Upper lobe of left lung (tissue), 6 donors: ENCODE measurements at regions not wholly inside any gene's neighbourhood (a gene's known extent, or its start where the extent isn't known, plus 50 kb on each side); places are given as distances from the start of the nearest gene placed in this dataset.

Experiments
- ATAC-seq, 2 donors: fragments of 200-7000 bp; cut with Tn5 transposase; one replicate each; pipeline ENCODE4 v1.9.1; 2022; ENCODE audit warnings: mild to moderate bottlenecking in 2 of 2, moderate library complexity in 2 of 2; ENCODE audit not compliant: low FRiP score in 2 of 2
- DNase-seq, 2 donors: peaks; one replicate each; pipeline ENCODE4 v3.0.0-alpha.2; 2019 to 2020
- H3K27ac ChIP-seq, 4 donors: fragments of 200-600 bp; sonication (generic); one replicate each; pipeline ENCODE4 v1.5.1; 2016 to 2019
- H3K27me3 ChIP-seq, 4 donors: fragments of 200-600 bp; sonication (generic); one replicate each; pipeline ENCODE4 v1.5.1; 2017 to 2019
- H3K36me3 ChIP-seq, 4 donors: fragments of 200-600 bp; sonication (generic); one replicate each; pipeline ENCODE4 v1.5.1; 2016 to 2019
- H3K4me1 ChIP-seq, 4 donors: fragments of 200-600 bp; sonication (generic); one replicate each; pipeline ENCODE4 v1.5.1; 2018 to 2019
- H3K4me3 ChIP-seq, 4 donors: fragments of 200-600 bp; sonication (generic); one replicate each; pipeline ENCODE4 v1.5.1; 2017 to 2019; ENCODE audit warnings: mild to moderate bottlenecking in 2 of 4, moderate library complexity in 1 of 4
- H3K9me3 ChIP-seq, 4 donors: fragments of 200-600 bp; sonication (generic); one replicate each; pipeline ENCODE4 v1.5.1; 2018 to 2019
- EP300 ChIP-seq, 4 donors: sonication (generic); formaldehyde crosslinking; IDR thresholded peaks; one replicate each; pipeline ENCODE4 v1.5.1; 2017; ENCODE audit warnings: antibody characterized with exemption in 4 of 4, control low read depth in 2 of 4
- POLR2A ChIP-seq, 4 donors: fragments of 450-650 bp; IDR thresholded peaks; one replicate each; pipeline ENCODE4 v1.5.1; 2016 to 2017; ENCODE audit warnings: antibody characterized with exemption in 4 of 4, mild to moderate bottlenecking in 2 of 4
- POLR2AphosphoS5 ChIP-seq, 2 donors: sonication (generic); formaldehyde crosslinking; IDR thresholded peaks; one replicate each; pipeline ENCODE4 v1.5.1; 2017; ENCODE audit warnings: antibody characterized with exemption in 2 of 2
- WGBS, 2 donors: methylation state at CpG; one replicate each; pipeline ENCODE4 v1.1.5; 2017 to 2018; 5-methylcytosine and 5-hydroxymethylcytosine counted together
- TF ChIP-seq, protein P1 (sequence below), 6 experiments: fragments of 450-650 bp in 4 of 6; fragments of 200-600 bp in 2 of 6; sonication (generic) in 2 of 6; IDR thresholded peaks; one replicate each; pipeline ENCODE4 v1.5.1; 2016 to 2019; ENCODE audit warnings: antibody characterized with exemption in 6 of 6
- donor health status: DM: no; HTN: no; CAD: no; lungs with moderate emphysema.
- donor health status: DM: no; HTN: yes; CAD: no; lungs with severe emphysema.

DNA sequence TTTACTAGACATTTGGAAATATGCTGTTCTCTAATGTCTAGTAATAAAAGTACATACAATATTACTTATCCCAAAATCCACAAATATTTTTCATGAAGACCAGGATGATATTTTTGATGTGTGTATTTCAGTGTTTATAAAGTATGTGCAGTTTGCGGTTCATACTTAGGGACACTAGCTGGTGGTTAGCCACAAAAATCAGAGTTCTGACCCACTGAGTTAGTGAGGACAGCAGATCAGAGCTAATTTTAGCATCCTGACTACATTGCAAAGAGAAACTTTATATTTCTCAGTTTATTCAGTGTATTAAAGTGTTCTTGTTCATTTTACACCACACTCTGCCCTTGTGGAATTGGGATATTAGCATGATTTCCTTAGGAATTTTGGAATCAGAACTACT lies 655.3 kb downstream of the HTR1A start:
- DNase-seq, result no peak

DNA sequence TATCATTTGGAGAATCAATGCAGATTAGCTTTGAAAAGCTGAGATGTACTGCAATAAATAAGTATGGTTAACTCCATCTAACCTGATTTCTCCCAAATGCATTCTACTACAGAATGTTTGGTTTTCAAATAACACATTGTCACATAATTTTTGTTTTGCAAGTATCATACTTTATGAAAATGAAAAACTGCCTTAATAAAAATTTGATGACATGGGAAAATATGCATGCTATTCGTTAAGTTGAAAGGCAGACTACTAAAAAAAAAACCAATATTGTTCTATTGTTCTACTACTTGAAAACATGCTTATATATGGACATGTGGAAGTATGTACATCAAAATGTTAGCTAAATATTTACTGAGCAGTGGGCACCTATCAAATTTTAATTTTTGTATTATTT lies 668.9 kb downstream of the HTR1A start:
- Histone ChIP-seq H3K4me1 (no peaks in the 10 kb centered on the region), H3K27me3 (no peaks in the 10 kb centered on the region), H3K27ac (no peak overlapping the region), H3K4me3 (no peak overlapping the region), H3K36me3 (no peaks in the 10 kb centered on the region), H3K9me3 (no peaks in the 10 kb centered on the region)
- no peak for TF ChIP-seq EP300 (IDR thresholded peaks at IDR 0.05)
- TF ChIP-seq, protein P1, sequence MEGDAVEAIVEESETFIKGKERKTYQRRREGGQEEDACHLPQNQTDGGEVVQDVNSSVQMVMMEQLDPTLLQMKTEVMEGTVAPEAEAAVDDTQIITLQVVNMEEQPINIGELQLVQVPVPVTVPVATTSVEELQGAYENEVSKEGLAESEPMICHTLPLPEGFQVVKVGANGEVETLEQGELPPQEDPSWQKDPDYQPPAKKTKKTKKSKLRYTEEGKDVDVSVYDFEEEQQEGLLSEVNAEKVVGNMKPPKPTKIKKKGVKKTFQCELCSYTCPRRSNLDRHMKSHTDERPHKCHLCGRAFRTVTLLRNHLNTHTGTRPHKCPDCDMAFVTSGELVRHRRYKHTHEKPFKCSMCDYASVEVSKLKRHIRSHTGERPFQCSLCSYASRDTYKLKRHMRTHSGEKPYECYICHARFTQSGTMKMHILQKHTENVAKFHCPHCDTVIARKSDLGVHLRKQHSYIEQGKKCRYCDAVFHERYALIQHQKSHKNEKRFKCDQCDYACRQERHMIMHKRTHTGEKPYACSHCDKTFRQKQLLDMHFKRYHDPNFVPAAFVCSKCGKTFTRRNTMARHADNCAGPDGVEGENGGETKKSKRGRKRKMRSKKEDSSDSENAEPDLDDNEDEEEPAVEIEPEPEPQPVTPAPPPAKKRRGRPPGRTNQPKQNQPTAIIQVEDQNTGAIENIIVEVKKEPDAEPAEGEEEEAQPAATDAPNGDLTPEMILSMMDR (IDR thresholded peaks at IDR 0.05), result no peak
- no peak for TF ChIP-seq POLR2A (IDR thresholded peaks at IDR 0.05)
- TF ChIP-seq POLR2AphosphoS5 (IDR thresholded peaks at IDR 0.05), result no peak
- ATAC-seq, result no peak
- DNase-seq, result no peak
- 60 to 67% methylated on average over 1 of the region's 1 CpG for WGBS, 2 donors

More for the DNA sequence above, 655.3 kb downstream of the HTR1A start:
- H3K27me3 ChIP-seq, result no peaks in the 10 kb centered on the region
- no peak overlapping the region for H3K27ac ChIP-seq
- no peaks in the 10 kb centered on the region for H3K9me3 ChIP-seq
- ATAC-seq, result no peak
- no peaks in the 10 kb centered on the region for H3K36me3 ChIP-seq
- H3K4me3 ChIP-seq, result no peak overlapping the region
- 93 to 94% methylated on average over 1 of the region's 1 CpG for WGBS, 2 donors
- TF ChIP-seq POLR2A (IDR thresholded peaks at IDR 0.05), result no peak
- TF ChIP-seq EP300 (IDR thresholded peaks at IDR 0.05), result no peak
- TF ChIP-seq, protein P1 (IDR thresholded peaks at IDR 0.05), result no peak
- TF ChIP-seq POLR2AphosphoS5 (IDR thresholded peaks at IDR 0.05), result no peak
- H3K4me1 ChIP-seq, result no peaks in the 10 kb centered on the region

DNA sequence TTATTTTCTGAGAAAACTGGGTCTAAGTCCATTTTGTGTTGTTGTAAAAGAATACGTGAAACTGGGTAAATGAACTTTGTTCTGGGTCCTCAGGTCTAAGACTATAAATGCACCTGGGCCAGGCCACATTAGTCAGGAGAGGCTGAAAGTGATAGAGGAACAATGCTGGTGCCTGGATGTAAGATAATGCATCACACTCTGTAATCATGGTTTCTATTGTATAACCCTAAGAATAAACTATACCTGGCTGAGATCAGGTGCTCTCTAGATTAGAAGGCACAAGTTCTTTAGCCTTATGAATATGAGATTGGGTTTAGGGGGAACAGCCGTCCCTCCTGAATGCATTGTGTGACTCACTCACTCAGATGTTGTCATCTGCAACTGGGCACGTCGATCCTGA lies 675.5 kb downstream of the HTR1A start:
- H3K27ac ChIP-seq, result no peak overlapping the region
- no peaks in the 10 kb centered on the region for H3K36me3 ChIP-seq
- ATAC-seq (no peak), DNase-seq (no peak)
- H3K4me1 ChIP-seq, result no peaks in the 10 kb centered on the region
- no peaks in the 10 kb centered on the region for H3K27me3 ChIP-seq
- no peak for TF ChIP-seq POLR2A (IDR thresholded peaks at IDR 0.05)
- 83 to 86% methylated on average over 4 of the region's 4 CpGs for WGBS, 2 donors
- no peak overlapping the region for H3K4me3 ChIP-seq
- H3K9me3 ChIP-seq, result no peaks in the 10 kb centered on the region

DNA sequence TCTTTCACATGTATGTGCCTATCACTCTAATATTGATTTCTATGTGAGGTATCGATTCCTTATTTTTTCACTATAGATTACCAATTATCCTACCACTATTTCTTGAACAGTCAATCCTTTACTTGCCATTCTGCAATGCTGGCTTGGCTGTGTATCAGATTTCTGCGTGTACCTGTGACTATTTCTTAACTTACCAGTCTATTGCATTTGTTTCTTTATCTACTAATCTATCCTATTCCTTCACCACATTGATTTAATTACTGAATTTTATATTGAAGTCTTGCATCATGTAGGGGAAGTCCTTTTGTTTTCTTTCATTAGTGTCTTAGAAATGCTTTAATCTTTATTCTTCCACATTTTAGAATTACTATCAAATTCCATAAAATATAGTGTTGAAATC lies 684.8 kb downstream of the LRRC70 start:
- no peak overlapping the region for H3K4me3 ChIP-seq
- H3K4me1 ChIP-seq, result no peaks in the 10 kb centered on the region
- no peaks in the 10 kb centered on the region for H3K36me3 ChIP-seq
- TF ChIP-seq EP300 (IDR thresholded peaks at IDR 0.05) (no peak), POLR2A (IDR thresholded peaks at IDR 0.05) (no peak), POLR2AphosphoS5 (IDR thresholded peaks at IDR 0.05) (no peak)
- TF ChIP-seq, protein P1 (IDR thresholded peaks at IDR 0.05), result no peak
- 84 to 95% methylated on average over 2 of the region's 2 CpGs for WGBS, 2 donors
- H3K27me3 ChIP-seq, result no peaks in the 10 kb centered on the region
- DNase-seq (no peak), ATAC-seq (no peak)
- no peak overlapping the region for H3K27ac ChIP-seq
- H3K9me3 ChIP-seq, result no peaks in the 10 kb centered on the region

DNA sequence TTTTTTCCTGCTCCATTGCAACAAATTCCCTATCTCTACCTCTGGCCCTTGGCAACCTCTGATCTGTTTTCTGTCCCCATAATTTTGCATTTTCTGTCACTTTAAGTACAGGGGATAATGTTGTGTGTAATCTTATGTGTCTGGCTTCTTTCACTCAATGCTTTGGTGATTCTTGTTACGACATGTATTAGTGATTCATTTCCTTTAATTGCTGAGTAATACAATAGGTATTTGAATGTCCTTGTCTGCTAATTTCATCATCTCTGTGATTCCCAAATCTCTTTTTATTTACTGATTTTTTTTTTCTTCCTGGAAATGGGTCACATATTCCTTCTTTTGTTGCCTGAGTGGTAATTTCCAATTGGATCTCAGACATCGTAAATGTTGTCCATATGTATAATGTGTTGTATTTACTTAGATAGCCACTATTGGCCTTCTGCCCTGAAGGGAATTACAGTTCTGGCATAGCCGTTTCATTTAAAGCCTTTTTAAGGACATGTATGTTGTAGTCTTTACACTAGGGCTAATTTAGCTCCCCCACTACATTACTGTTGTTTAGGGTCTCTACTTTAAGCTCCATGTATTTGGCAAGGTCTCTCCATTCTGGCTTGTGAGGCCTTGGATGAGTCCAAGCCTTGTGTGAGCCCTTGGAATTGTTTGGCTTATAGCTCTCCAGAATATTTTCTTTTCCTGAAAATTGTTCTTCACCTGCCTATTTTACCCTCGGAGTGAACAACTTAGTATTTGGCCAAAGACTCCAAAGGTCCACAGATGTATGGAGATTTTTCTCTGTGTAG lies 683.8 kb downstream of the LRRC70 start:
- Histone ChIP-seq H3K27ac (no peak overlapping the region), H3K36me3 (no peaks in the 10 kb centered on the region), H3K27me3 (no peaks in the 10 kb centered on the region), H3K9me3 (no peaks in the 10 kb centered on the region), H3K4me3 (no peak overlapping the region), H3K4me1 (no peaks in the 10 kb centered on the region)
- WGBS, 2 donors, result 57 to 65% methylated on average over 4 of the region's 4 CpGs
- TF ChIP-seq EP300 (IDR thresholded peaks at IDR 0.05), result no peak
- TF ChIP-seq POLR2A (IDR thresholded peaks at IDR 0.05), result no peak
- TF ChIP-seq, protein P1 (IDR thresholded peaks at IDR 0.05), result no peak
- TF ChIP-seq POLR2AphosphoS5 (IDR thresholded peaks at IDR 0.05), result no peak
- ATAC-seq, result peak in 1 of 2 donors; percentile 63
- DNase-seq, result no peak
